Osteoblast (primary cell): ENCODE measurements at regions not wholly inside any gene's neighbourhood (a gene's known extent, or its start where the extent isn't known, plus 50 kb on each side); places are given as distances from the start of the nearest gene placed in this dataset.

Source experiments
- DNase-seq: peaks from one replicate; pipeline ENCODE4 v3.0.0; 2011; ENCODE audit warnings: low spot score, mixed read lengths; ENCODE audit not compliant: insufficient read length; ENCODE audit errors: missing footprints
- H2AFZ ChIP-seq: 2 replicates; pipeline ENCODE4 v1.6.0; 2011; ENCODE audit warnings: mild to moderate bottlenecking, low read length
- H3K27ac ChIP-seq: 2 replicates; pipeline ENCODE4 v1.5.1; 2011; ENCODE audit warnings: mild to moderate bottlenecking, low read depth, low read length, moderate library complexity
- H3K27me3 ChIP-seq: 2 replicates; pipeline ENCODE4 v1.6.0; 2012; ENCODE audit warnings: mild to moderate bottlenecking, control low read depth, inconsistent platforms, low read length, moderate library complexity; ENCODE audit not compliant: insufficient read depth
- H3K36me3 ChIP-seq: 2 replicates; pipeline ENCODE4 v1.5.1; 2011; ENCODE audit warnings: mild to moderate bottlenecking, low read length, control low read depth, moderate library complexity; ENCODE audit not compliant: insufficient read depth
- H3K4me1 ChIP-seq: 2 replicates; pipeline ENCODE4 v1.5.1; 2011; ENCODE audit warnings: mild to moderate bottlenecking, low read length, control low read depth, moderate library complexity; ENCODE audit not compliant: insufficient read depth
- H3K4me2 ChIP-seq: 2 replicates; pipeline ENCODE4 v1.6.0; 2011; ENCODE audit warnings: mild to moderate bottlenecking, low read length; ENCODE audit not compliant: insufficient read depth
- H3K4me3 ChIP-seq: fragments of 200-600 bp; sonication (generic); 3 replicates; pipeline ENCODE4 v1.5.1; 2012; ENCODE audit warnings: mild to moderate bottlenecking, low read length, inconsistent platforms; ENCODE audit not compliant: insufficient read depth
- H3K79me2 ChIP-seq: 2 replicates; pipeline ENCODE4 v1.6.0; 2012; ENCODE audit warnings: mild to moderate bottlenecking, low read length, control low read depth, inconsistent platforms; ENCODE audit not compliant: insufficient read depth
- H3K9me3 ChIP-seq: 2 replicates; pipeline ENCODE4 v1.5.1; 2011; ENCODE audit warnings: low read depth, low read length, control low read depth
- H4K20me1 ChIP-seq: 2 replicates; pipeline ENCODE4 v1.6.0; 2012; ENCODE audit warnings: mild to moderate bottlenecking, low read length, control low read depth; ENCODE audit not compliant: insufficient read depth
- CTCF ChIP-seq: IDR thresholded peaks from 2 replicates; pipeline ENCODE4 v1.5.1; 2011; ENCODE audit warnings: mild to moderate bottlenecking, low read depth, low read length, moderate library complexity; ENCODE audit errors: extremely low read depth

DNA sequence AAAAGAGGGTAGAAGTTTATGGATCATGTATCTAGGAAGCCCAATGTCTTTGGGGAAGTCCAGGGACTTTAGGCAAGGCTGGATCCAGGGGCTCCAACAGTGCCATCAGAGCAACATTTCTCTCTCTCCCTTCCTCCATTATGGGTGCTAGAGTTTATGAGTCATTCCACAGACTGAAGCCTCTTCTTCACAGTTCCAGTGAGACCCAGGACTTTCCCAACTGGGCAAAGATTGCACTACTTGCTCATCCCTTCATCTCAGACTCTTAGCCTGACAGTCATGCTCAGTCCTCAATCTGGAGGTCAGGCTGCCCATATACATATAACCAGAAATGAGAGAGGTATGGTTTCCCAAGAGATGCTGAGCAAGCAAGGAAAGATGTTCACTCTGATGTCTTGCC, 110.7 kb downstream of the FEM1C start:
- Histone ChIP-seq H3K9me3 (no peaks in the 10 kb centered on the region), H3K27ac (no peak overlapping the region), H3K4me2 (no peak overlapping the region), H3K4me1 (peaks cover 13% of the 10 kb centered on the region), H3K79me2 (no peaks in the 10 kb centered on the region), H2AFZ (no peak overlapping the region), H3K27me3 (no peaks in the 10 kb centered on the region), H3K4me3 (no peak overlapping the region), H3K36me3 (no peaks in the 10 kb centered on the region), H4K20me1 (no peaks in the 10 kb centered on the region)
- peak; percentile 42 for DNase-seq
- no peak for TF ChIP-seq CTCF

GRCh38 chr5:115432691-115433090, 111.9 kb downstream of the FEM1C start:
- no peaks in the 10 kb centered on the region for H3K79me2 ChIP-seq
- no peak overlapping the region for H3K4me3 ChIP-seq
- peak; percentile 17 for DNase-seq
- peaks cover 13% of the 10 kb centered on the region for H3K4me1 ChIP-seq
- H4K20me1 ChIP-seq, result no peaks in the 10 kb centered on the region
- H3K4me2 ChIP-seq, result no peak overlapping the region
- H3K27me3 ChIP-seq, result no peaks in the 10 kb centered on the region
- no peaks in the 10 kb centered on the region for H3K36me3 ChIP-seq
- no peak overlapping the region for H2AFZ ChIP-seq
- TF ChIP-seq CTCF, result no peak
- H3K9me3 ChIP-seq, result no peaks in the 10 kb centered on the region
- no peak overlapping the region for H3K27ac ChIP-seq

- Histone ChIP-seq H3K27ac (no peak overlapping the region), H3K79me2 (no peaks in the 10 kb centered on the region), H2AFZ (no peak overlapping the region), H4K20me1 (no peaks in the 10 kb centered on the region), H3K27me3 (no peaks in the 10 kb centered on the region), H3K36me3 (no peaks in the 10 kb centered on the region), H3K4me3 (no peak overlapping the region), H3K4me1 (peaks cover 17% of the 10 kb centered on the region), H3K4me2 (no peak overlapping the region), H3K9me3 (no peaks in the 10 kb centered on the region)
- TF ChIP-seq CTCF, result no peak
- no peak for DNase-seq
Measured at GRCh38 chr5:115431116-115431515, 113.5 kb downstream of the FEM1C start.

DNA sequence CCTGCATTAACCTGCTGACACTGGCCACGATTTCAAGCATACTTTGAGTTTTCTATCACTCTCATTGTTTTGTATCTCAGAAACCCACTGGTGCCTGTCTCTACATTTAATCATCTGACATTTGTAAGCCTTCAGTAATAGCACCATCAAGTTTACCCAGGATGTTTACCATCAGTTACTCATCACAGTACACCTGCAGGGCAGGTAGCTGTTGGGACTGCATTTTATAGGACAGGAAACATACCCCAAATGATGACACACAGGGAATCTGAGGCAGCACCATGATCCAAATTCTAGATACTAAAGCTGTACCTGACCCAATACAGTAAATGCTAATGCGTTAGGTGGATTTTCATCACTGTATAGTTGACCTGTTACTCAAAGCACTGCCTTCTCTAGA, 114.2 kb downstream of the FEM1C start:
- DNase-seq, result no peak
- no peak overlapping the region for H2AFZ ChIP-seq
- H3K4me2 ChIP-seq, result no peak overlapping the region
- TF ChIP-seq CTCF, result no peak
- no peaks in the 10 kb centered on the region for H3K36me3 ChIP-seq
- H3K9me3 ChIP-seq, result no peaks in the 10 kb centered on the region
- no peaks in the 10 kb centered on the region for H3K27me3 ChIP-seq
- no peaks in the 10 kb centered on the region for H4K20me1 ChIP-seq
- no peak overlapping the region for H3K27ac ChIP-seq
- no peak overlapping the region for H3K4me3 ChIP-seq
- peaks cover 10% of the 10 kb centered on the region for H3K4me1 ChIP-seq
- H3K79me2 ChIP-seq, result no peaks in the 10 kb centered on the region
